22Rv1 (cell line): ENCODE measurements at regions not wholly inside any gene's neighbourhood (a gene's known extent, or its start where the extent isn't known, plus 50 kb on each side); places are given as distances from the start of the nearest gene placed in this dataset.

Experiments
- ZFX ChIP-seq: fragments of 450-650 bp; IDR thresholded peaks from 2 replicates; pipeline ENCODE4 v1.6.1; 2017; ENCODE audit warnings: antibody characterized with exemption, borderline replicate concordance
- TF ChIP-seq, protein P1 (sequence below): fragments of 450-650 bp; IDR thresholded peaks from 2 replicates; pipeline ENCODE4 v1.5.1; 2017; ENCODE audit warnings: mild to moderate bottlenecking

DNA sequence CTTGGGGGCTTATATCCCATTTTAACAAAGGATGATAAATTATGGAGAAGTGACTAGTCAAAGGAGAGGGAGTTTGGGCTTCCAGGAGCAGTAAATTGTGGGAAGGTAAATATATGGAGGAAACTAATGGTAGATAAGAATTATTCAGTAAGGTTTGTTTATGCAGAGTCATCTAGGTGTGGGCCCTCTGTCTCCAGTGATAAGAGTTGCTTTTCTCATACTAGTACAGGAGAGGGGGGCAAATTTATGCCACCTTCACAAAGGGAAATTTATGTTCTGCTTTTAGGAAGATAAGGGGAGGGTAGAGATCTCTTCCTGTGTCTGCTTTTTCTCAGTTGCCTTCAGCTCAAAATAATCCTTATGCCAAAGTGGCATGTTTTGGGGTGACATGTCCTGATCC, 383.7 kb upstream of the PPP2R3A start:
- TF ChIP-seq, protein P1, sequence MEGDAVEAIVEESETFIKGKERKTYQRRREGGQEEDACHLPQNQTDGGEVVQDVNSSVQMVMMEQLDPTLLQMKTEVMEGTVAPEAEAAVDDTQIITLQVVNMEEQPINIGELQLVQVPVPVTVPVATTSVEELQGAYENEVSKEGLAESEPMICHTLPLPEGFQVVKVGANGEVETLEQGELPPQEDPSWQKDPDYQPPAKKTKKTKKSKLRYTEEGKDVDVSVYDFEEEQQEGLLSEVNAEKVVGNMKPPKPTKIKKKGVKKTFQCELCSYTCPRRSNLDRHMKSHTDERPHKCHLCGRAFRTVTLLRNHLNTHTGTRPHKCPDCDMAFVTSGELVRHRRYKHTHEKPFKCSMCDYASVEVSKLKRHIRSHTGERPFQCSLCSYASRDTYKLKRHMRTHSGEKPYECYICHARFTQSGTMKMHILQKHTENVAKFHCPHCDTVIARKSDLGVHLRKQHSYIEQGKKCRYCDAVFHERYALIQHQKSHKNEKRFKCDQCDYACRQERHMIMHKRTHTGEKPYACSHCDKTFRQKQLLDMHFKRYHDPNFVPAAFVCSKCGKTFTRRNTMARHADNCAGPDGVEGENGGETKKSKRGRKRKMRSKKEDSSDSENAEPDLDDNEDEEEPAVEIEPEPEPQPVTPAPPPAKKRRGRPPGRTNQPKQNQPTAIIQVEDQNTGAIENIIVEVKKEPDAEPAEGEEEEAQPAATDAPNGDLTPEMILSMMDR: no peak
- TF ChIP-seq ZFX: no peak
